Right lobe of liver (tissue), 6 donors: ENCODE measurements at regions not wholly inside any gene's neighbourhood (a gene's known extent, or its start where the extent isn't known, plus 50 kb on each side); places are given as distances from the start of the nearest gene placed in this dataset.

ENCODE experiments used
- ATAC-seq, 4 donors: fragments of 200-7000 bp; cut with Tn5 transposase; one replicate each; pipeline ENCODE4 v1.9.1; 2020; ENCODE audit warnings: mild to moderate bottlenecking in 4 of 4, moderate library complexity in 4 of 4
- DNase-seq, 3 donors: peaks; one replicate each; pipeline ENCODE4 v3.0.0-alpha.2; 2020
- H3K27ac ChIP-seq, 3 donors: fragments of 200-600 bp; one replicate each; pipeline ENCODE4 v1.8.0; 2022
- H3K27me3 ChIP-seq, 2 donors: fragments of 200-600 bp; one replicate each; pipeline ENCODE4 v1.8.0; 2022
- H3K36me3 ChIP-seq, 4 donors: fragments of 200-600 bp; sonication (generic) in 1 of 4; one replicate each; pipeline versions ENCODE4 v1.5.1 to v1.8.0; 2017 to 2022; ENCODE audit warnings: control low read depth in 1 of 4
- H3K4me1 ChIP-seq, 4 donors: fragments of 200-600 bp; sonication (generic) in 1 of 4; one replicate each; pipeline versions ENCODE4 v1.5.1 to v1.8.0; 2017 to 2022; ENCODE audit warnings: control low read depth in 1 of 4
- H3K4me3 ChIP-seq, 3 donors: fragments of 200-600 bp; one replicate each; pipeline ENCODE4 v1.8.0; 2022
- H3K9me3 ChIP-seq, 4 donors: fragments of 200-600 bp; sonication (generic) in 1 of 4; one replicate each; pipeline versions ENCODE4 v1.5.1 to v1.8.0; 2017 to 2022; ENCODE audit warnings: control low read depth in 1 of 4
- POLR2A ChIP-seq: fragments of 450-650 bp; IDR thresholded peaks from one replicate; pipeline ENCODE4 v1.6.1; 2017; ENCODE audit warnings: antibody characterized with exemption, mild to moderate bottlenecking
- WGBS: methylation state at CpG from one replicate; pipeline ENCODE4 v1.1.6; 2018; ENCODE audit warnings: low coverage, low lambda C conversion rate; ENCODE audit not compliant: insufficient coverage; ENCODE audit errors: missing lambda C conversion rate; 5-methylcytosine and 5-hydroxymethylcytosine counted together
- intact Hi-C, 2 donors: fragments of 100-400 bp; cut with DNase I; formaldehyde crosslinking; loops; one replicate each; pipeline versions ENCODE4 v1.11.2 to v1.14.1; 2022
- TF ChIP-seq, protein P1 (sequence below), 4 donors: fragments of 200-600 bp in 3 of 4; fragments of 450-650 bp in 1 of 4; IDR thresholded peaks; one replicate each; pipeline versions ENCODE4 v1.5.1 to v1.8.0; 2016 to 2022; ENCODE audit warnings: antibody characterized with exemption in 4 of 4, mild to moderate bottlenecking in 2 of 4
- donor health status: DM: no; HTN: yes; CAD: no.
- donor health status: DM: no; HTN: no; CAD: no.
- donor health status: DM: no; HTN: no; CAD: no.
- donor health status: DM: no; HTN: yes; CAD: no.
- donor health status: DM: no; HTN: yes; CAD: no.

GRCh38 chr6:74735304-74735703, 470.5 kb downstream of the COL12A1 start:
- TF ChIP-seq, protein P1, sequence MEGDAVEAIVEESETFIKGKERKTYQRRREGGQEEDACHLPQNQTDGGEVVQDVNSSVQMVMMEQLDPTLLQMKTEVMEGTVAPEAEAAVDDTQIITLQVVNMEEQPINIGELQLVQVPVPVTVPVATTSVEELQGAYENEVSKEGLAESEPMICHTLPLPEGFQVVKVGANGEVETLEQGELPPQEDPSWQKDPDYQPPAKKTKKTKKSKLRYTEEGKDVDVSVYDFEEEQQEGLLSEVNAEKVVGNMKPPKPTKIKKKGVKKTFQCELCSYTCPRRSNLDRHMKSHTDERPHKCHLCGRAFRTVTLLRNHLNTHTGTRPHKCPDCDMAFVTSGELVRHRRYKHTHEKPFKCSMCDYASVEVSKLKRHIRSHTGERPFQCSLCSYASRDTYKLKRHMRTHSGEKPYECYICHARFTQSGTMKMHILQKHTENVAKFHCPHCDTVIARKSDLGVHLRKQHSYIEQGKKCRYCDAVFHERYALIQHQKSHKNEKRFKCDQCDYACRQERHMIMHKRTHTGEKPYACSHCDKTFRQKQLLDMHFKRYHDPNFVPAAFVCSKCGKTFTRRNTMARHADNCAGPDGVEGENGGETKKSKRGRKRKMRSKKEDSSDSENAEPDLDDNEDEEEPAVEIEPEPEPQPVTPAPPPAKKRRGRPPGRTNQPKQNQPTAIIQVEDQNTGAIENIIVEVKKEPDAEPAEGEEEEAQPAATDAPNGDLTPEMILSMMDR (IDR thresholded peaks at IDR 0.05): no peak
- no peak for TF ChIP-seq POLR2A
- DNase-seq (no peak), ATAC-seq (no peak)
- Histone ChIP-seq H3K27ac (no peak overlapping the region), H3K4me3 (no peak overlapping the region), H3K36me3 (no peaks in the 10 kb centered on the region), H3K27me3 (no peaks in the 10 kb centered on the region), H3K4me1 (no peaks in the 10 kb centered on the region), H3K9me3 (no peaks in the 10 kb centered on the region)
- 13% methylated on average over 2 of the region's 2 CpGs for WGBS
- intact Hi-C loops: no loop called here

DNA sequence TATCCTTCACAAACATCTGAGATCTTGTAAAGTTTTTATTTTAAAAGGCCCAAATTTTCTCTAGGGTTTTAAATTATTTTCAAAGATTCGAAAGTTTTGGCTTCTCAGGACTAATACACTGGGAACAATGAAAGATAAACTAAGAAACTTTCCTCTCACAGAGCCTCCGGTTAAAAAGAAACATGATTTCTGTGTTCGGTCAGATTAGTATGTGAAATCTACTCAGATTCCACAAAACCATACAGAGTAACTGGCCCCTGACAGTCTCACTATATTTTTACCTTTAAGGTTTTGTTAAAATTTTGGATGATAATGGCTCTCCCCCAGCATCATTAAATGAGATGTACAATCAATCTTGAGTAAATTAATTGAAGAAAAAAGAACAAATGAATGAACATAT, 471.0 kb downstream of the COL12A1 start:
- no peak overlapping the region for H3K27ac ChIP-seq
- H3K9me3 ChIP-seq: no peaks in the 10 kb centered on the region
- intact Hi-C loops: no loop called here
- H3K27me3 ChIP-seq: no peaks in the 10 kb centered on the region
- ATAC-seq (no peak), DNase-seq (no peak)
- no peak overlapping the region for H3K4me3 ChIP-seq
- TF ChIP-seq POLR2A: no peak
- TF ChIP-seq, protein P1 (IDR thresholded peaks at IDR 0.05): no peak
- WGBS: 65% methylated on average over 3 of the region's 3 CpGs
- no peaks in the 10 kb centered on the region for H3K4me1 ChIP-seq
- H3K36me3 ChIP-seq: no peaks in the 10 kb centered on the region

- ATAC-seq (no peak), DNase-seq (no peak)
- Histone ChIP-seq H3K9me3 (no peaks in the 10 kb centered on the region), H3K36me3 (no peaks in the 10 kb centered on the region), H3K4me1 (no peaks in the 10 kb centered on the region), H3K27me3 (no peaks in the 10 kb centered on the region), H3K27ac (no peak overlapping the region), H3K4me3 (no peak overlapping the region)
- intact Hi-C loops: no loop called here
- 22% methylated on average over 2 of the region's 2 CpGs for WGBS
- TF ChIP-seq POLR2A: no peak
- TF ChIP-seq, protein P1 (IDR thresholded peaks at IDR 0.05): no peak
Measured at GRCh38 chr6:74733830-74734620, 471.8 kb downstream of the COL12A1 start.

DNA sequence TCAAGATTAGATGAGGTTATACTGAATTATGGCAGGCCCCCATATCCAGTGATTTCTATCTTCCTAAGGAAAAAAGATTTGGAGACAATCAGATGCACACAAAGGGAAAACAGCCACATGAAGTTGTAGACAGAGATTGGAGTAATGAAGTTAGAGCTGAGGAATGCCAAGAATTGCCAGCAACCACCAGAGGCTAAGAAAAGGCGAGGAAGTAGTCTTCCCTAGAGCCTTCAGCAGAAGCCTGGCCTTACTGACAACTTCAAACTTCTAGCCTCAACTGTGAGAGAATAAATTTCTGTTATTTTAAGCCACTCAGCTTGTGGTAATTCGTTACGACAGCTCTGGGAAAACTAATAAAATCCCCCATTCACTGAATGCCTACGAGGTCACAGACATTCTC, 473.9 kb downstream of the COL12A1 start:
- no peak for DNase-seq

More for the DNA sequence above, 473.9 kb downstream of the COL12A1 start:
- intact Hi-C loops: no loop called here
- WGBS: 30% methylated on average over 4 of the region's 4 CpGs
- no peak for TF ChIP-seq POLR2A
- TF ChIP-seq, protein P1 (IDR thresholded peaks at IDR 0.05): no peak
- Histone ChIP-seq H3K27me3 (no peaks in the 10 kb centered on the region), H3K27ac (no peak overlapping the region), H3K4me3 (no peak overlapping the region), H3K9me3 (no peaks in the 10 kb centered on the region), H3K4me1 (no peaks in the 10 kb centered on the region), H3K36me3 (no peaks in the 10 kb centered on the region)
- no peak for ATAC-seq
